Thyroid gland (tissue), 4 donors: ENCODE measurements at regions not wholly inside any gene's neighbourhood (a gene's known extent, or its start where the extent isn't known, plus 50 kb on each side); places are given as distances from the start of the nearest gene placed in this dataset.

Source experiments
- DNase-seq, 2 donors: peaks; one replicate each; pipeline ENCODE4 v3.0.0-alpha.2; 2019
- H3K27ac ChIP-seq, 3 donors: fragments of 200-600 bp; sonication (generic); 1 replicate in 2 of 3; 2 replicates in 1 of 3; pipeline ENCODE4 v1.5.1; 2016 to 2019; ENCODE audit warnings: mild to moderate bottlenecking in 1 of 3, moderate library complexity in 1 of 3
- H3K27me3 ChIP-seq: fragments of 200-600 bp; sonication (generic); one replicate; pipeline ENCODE4 v1.5.1; 2019
- H3K36me3 ChIP-seq, 2 donors: fragments of 200-600 bp; sonication (generic); one replicate each; pipeline ENCODE4 v1.5.1; 2016 to 2019
- H3K4me1 ChIP-seq, 2 donors: fragments of 200-600 bp; sonication (generic); one replicate each; pipeline ENCODE4 v1.5.1; 2017 to 2019
- H3K4me3 ChIP-seq, 3 donors: fragments of 200-600 bp; sonication (generic); replicated peaks in 1 of 3; 1 replicate in 2 of 3; 2 replicates in 1 of 3; pipeline ENCODE4 v1.5.1; 2016; ENCODE audit warnings: mild to moderate bottlenecking in 1 of 3
- H3K9me3 ChIP-seq: fragments of 200-600 bp; sonication (generic); one replicate; pipeline ENCODE4 v1.5.1; 2017
- CTCF ChIP-seq, 6 experiments: fragments of 200-600 bp in 3 of 6; fragments of 450-650 bp in 3 of 6; sonication (generic) in 3 of 6; IDR thresholded peaks; one replicate each; pipeline ENCODE4 v1.5.1; 2016 to 2019; ENCODE audit warnings: antibody characterized with exemption in 6 of 6, mild to moderate bottlenecking in 2 of 6, inconsistent platforms in 1 of 6, moderate library complexity in 1 of 6
- POLR2A ChIP-seq, 2 donors: fragments of 450-650 bp; IDR thresholded peaks; one replicate each; pipeline ENCODE4 v1.6.1; 2017; ENCODE audit warnings: antibody characterized with exemption in 2 of 2, mild to moderate bottlenecking in 2 of 2, moderate library complexity in 1 of 2
- WGBS, 2 donors: methylation state at CpG; one replicate each; pipeline ENCODE4 v1.1.5; 2017; 5-methylcytosine and 5-hydroxymethylcytosine counted together
- intact Hi-C: fragments of 100-400 bp; cut with DNase I; formaldehyde crosslinking; loops from one replicate; pipeline ENCODE4 v1.15.1; 2023

DNA sequence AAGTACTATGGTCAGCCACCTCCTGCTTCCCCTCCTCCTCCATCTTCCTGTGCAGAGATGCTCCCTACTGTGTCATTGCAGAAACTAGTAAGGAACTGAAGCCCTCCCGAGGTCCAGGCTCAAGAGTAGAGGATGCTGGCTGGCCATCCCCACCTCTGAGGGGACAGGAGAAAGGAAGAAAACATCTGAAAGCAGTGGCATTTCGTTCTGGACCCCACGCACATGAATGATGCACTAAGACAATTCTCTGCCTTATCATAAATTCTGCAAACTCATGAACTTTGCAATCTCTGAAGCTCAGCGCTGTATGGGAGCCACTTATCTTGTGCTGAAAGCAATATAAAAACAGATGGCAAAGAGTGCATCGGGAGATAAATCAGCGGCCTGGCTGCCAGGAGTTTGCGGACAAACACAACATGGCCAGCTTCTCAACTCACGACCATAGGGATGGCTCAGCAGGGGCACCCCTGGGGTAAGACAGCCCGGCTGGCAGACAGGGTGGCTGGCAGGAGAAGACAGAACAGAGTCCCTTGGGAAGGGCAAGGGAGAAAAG lies 306.4 kb downstream of the NXPE2 start:
- Histone ChIP-seq H3K4me3 (no peak overlapping the region), H3K27me3 (no peaks in the 10 kb centered on the region), H3K27ac (no peak overlapping the region), H3K36me3 (no peaks in the 10 kb centered on the region), H3K4me1 (no peaks in the 10 kb centered on the region), H3K9me3 (no peaks in the 10 kb centered on the region)
- TF ChIP-seq POLR2A (IDR thresholded peaks at IDR 0.05): no peak
- no peak for TF ChIP-seq CTCF (IDR thresholded peaks at IDR 0.05)
- no peak for DNase-seq
- 82 to 85% methylated on average over 9 of the region's 9 CpGs for WGBS, 2 donors
- intact Hi-C loops: no loop called here

DNA sequence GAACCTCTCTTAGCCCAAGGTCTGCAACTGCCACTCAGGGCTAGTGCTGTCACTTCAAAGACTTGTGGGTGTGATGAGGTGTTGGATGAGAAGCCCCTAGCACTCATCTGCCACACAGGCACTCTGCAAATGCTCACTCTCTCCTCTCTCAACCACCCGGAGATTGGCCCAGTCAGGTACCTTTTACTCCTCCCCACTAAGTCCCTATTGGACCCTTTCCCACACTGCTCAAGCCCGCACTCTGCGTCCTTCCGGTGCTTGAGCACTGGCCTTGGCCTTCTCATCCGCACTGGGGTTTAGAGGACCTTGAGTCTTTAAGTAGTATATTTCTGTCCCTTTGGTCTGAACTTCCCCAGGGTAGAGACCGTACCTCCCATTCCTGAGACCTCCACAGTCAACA lies 308.0 kb downstream of the NXPE2 start:
- Histone ChIP-seq H3K27ac (no peak overlapping the region), H3K4me1 (no peaks in the 10 kb centered on the region), H3K9me3 (no peaks in the 10 kb centered on the region), H3K4me3 (no peak overlapping the region), H3K27me3 (no peaks in the 10 kb centered on the region), H3K36me3 (no peaks in the 10 kb centered on the region)
- WGBS, 2 donors: 88 to 92% methylated on average over 6 of the region's 6 CpGs
- no peak for TF ChIP-seq POLR2A (IDR thresholded peaks at IDR 0.05)
- no peak for TF ChIP-seq CTCF (IDR thresholded peaks at IDR 0.05)
- intact Hi-C loops: no loop called here
- no peak for DNase-seq

- TF ChIP-seq POLR2A (IDR thresholded peaks at IDR 0.05) (no peak), CTCF (IDR thresholded peaks at IDR 0.05) (no peak)
- no peak overlapping the region for H3K4me3 ChIP-seq
- WGBS, 2 donors: 74 to 77% methylated on average over 10 of the region's 10 CpGs
- no peaks in the 10 kb centered on the region for H3K4me1 ChIP-seq
- no peaks in the 10 kb centered on the region for H3K9me3 ChIP-seq
- intact Hi-C loops: no loop called here
- no peaks in the 10 kb centered on the region for H3K27me3 ChIP-seq
- no peak for DNase-seq
- no peak overlapping the region for H3K27ac ChIP-seq
- H3K36me3 ChIP-seq: no peaks in the 10 kb centered on the region
Measured at GRCh38 chr11:114987186-114987760, 308.9 kb downstream of the NXPE2 start.

DNA sequence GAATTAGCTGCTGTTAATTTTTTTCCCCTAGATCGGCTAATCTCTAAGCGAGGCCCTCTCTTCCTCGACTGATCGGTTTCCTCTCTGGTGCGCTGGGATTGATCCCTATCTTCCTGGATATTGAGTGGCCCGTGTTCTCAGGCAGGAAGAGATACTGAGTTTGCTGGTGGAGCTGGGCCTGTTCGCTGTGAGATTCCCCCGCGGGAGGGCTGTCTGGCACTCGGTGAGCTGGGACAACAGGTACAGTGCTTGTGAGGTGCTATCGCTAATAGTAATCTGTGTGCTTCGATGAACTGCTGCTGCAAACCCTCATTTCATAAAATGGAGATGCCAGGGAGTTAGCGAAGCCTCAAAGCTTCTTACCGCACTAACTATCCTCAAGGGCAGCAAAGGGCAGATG lies 310.3 kb downstream of the NXPE2 start:
- no peak for TF ChIP-seq POLR2A (IDR thresholded peaks at IDR 0.05)
- TF ChIP-seq CTCF (IDR thresholded peaks at IDR 0.05): no peak
- intact Hi-C loops: no loop called here
- H3K36me3 ChIP-seq: no peaks in the 10 kb centered on the region
- no peak overlapping the region for H3K27ac ChIP-seq
- no peaks in the 10 kb centered on the region for H3K27me3 ChIP-seq
- no peaks in the 10 kb centered on the region for H3K9me3 ChIP-seq
- no peak overlapping the region for H3K4me3 ChIP-seq
- no peak for DNase-seq
- no peaks in the 10 kb centered on the region for H3K4me1 ChIP-seq
- WGBS, 2 donors: 72 to 79% methylated on average over 14 of the region's 14 CpGs

GRCh38 chr11:114989536-114989935 lies 311.2 kb downstream of the NXPE2 start:
- no peak overlapping the region for H3K4me3 ChIP-seq
- H3K27ac ChIP-seq: no peak overlapping the region
- no peaks in the 10 kb centered on the region for H3K9me3 ChIP-seq
- no peak for DNase-seq
- TF ChIP-seq POLR2A (IDR thresholded peaks at IDR 0.05): no peak
- TF ChIP-seq CTCF (IDR thresholded peaks at IDR 0.05): no peak
- H3K4me1 ChIP-seq: no peaks in the 10 kb centered on the region
- intact Hi-C loops: no loop called here
- WGBS, 2 donors: 68 to 81% methylated on average over 9 of the region's 9 CpGs
- no peaks in the 10 kb centered on the region for H3K36me3 ChIP-seq
- no peaks in the 10 kb centered on the region for H3K27me3 ChIP-seq
